Astrocyte (in vitro differentiated cells and primary cell): ENCODE measurements at regions not wholly inside any gene's neighbourhood (a gene's known extent, or its start where the extent isn't known, plus 50 kb on each side); places are given as distances from the start of the nearest gene placed in this dataset.

Experiments
- DNase-seq: peaks from one replicate; pipeline ENCODE4 v3.0.0-alpha.2; 2010; ENCODE audit warnings: low read depth
- FAIRE-seq: peaks from 2 replicates; lab custom pipeline; 2011; peaks lifted over from hg19 to GRCh38; lab: Jason Lieb, UNC
- H2AFZ ChIP-seq: 2 replicates; pipeline ENCODE4 v1.6.0; 2012; ENCODE audit warnings: low read depth, low read length, inconsistent platforms
- H3K27ac ChIP-seq: 2 replicates; pipeline ENCODE4 v1.5.1; 2011; ENCODE audit warnings: low read depth, low read length, inconsistent platforms
- H3K27me3 ChIP-seq: 2 replicates; pipeline ENCODE4 v1.6.0; 2011; ENCODE audit warnings: low read length, inconsistent platforms; ENCODE audit not compliant: insufficient read depth
- H3K36me3 ChIP-seq: 2 replicates; pipeline ENCODE4 v1.5.1; 2011; ENCODE audit warnings: low read length, inconsistent platforms; ENCODE audit not compliant: insufficient read depth
- H3K4me1 ChIP-seq: 2 replicates; pipeline ENCODE4 v1.5.1; 2011; ENCODE audit warnings: low read length, inconsistent platforms; ENCODE audit not compliant: insufficient read depth
- H3K4me2 ChIP-seq: 2 replicates; pipeline ENCODE4 v1.6.0; 2012; ENCODE audit warnings: low read length, inconsistent platforms
- H3K4me3 ChIP-seq: 2 replicates; pipeline ENCODE4 v1.5.1; 2011; ENCODE audit warnings: low read depth, mild to moderate bottlenecking, low read length, inconsistent platforms; ENCODE audit not compliant: insufficient read depth
- H3K79me2 ChIP-seq: 2 replicates; pipeline ENCODE4 v1.6.0; 2012; ENCODE audit warnings: mild to moderate bottlenecking, low read length, inconsistent platforms; ENCODE audit not compliant: insufficient read depth
- H3K9ac ChIP-seq: 2 replicates; pipeline ENCODE4 v1.6.0; 2012; ENCODE audit warnings: mild to moderate bottlenecking, low read length, inconsistent platforms
- H3K9me3 ChIP-seq: 2 replicates; pipeline ENCODE4 v1.5.1; 2012; ENCODE audit warnings: low read depth, mild to moderate bottlenecking, low read length, inconsistent platforms; ENCODE audit not compliant: insufficient read depth
- H4K20me1 ChIP-seq: 2 replicates; pipeline ENCODE4 v1.6.0; 2012; ENCODE audit warnings: low read length, inconsistent platforms; ENCODE audit not compliant: insufficient read depth
- H3K27ac Mint-ChIP-seq: one replicate; pipeline ENCODE4 v1.8.0; 2021; ENCODE audit warnings: mild to moderate bottlenecking, mixed read lengths; ENCODE audit not compliant: unreplicated experiment
- H3K27me3 Mint-ChIP-seq: one replicate; pipeline ENCODE4 v1.8.0; 2021; ENCODE audit warnings: low read depth, mixed read lengths; ENCODE audit not compliant: unreplicated experiment
- H3K36me3 Mint-ChIP-seq: one replicate; pipeline ENCODE4 v1.8.0; 2021; ENCODE audit warnings: low read depth, mixed read lengths; ENCODE audit not compliant: unreplicated experiment
- H3K4me1 Mint-ChIP-seq: one replicate; pipeline ENCODE4 v1.8.0; 2021; ENCODE audit warnings: low read depth, mixed read lengths; ENCODE audit not compliant: unreplicated experiment
- H3K4me3 Mint-ChIP-seq: one replicate; pipeline ENCODE4 v1.8.0; 2021; ENCODE audit warnings: mild to moderate bottlenecking, moderate library complexity, mixed read lengths; ENCODE audit not compliant: unreplicated experiment
- H3K9me3 Mint-ChIP-seq: one replicate; pipeline ENCODE4 v1.8.0; 2021; ENCODE audit warnings: mild to moderate bottlenecking, mixed read lengths; ENCODE audit not compliant: unreplicated experiment
- EZH2 ChIP-seq: IDR thresholded peaks from 2 replicates; pipeline ENCODE4 v1.6.1; 2012; ENCODE audit warnings: mild to moderate bottlenecking, low read length, inconsistent platforms; ENCODE audit not compliant: insufficient read depth
- TF ChIP-seq, protein P1 (sequence below): IDR thresholded peaks from 2 replicates; pipeline ENCODE4 v1.5.1; 2011; ENCODE audit warnings: low read depth, mild to moderate bottlenecking, inconsistent platforms, low read length, moderate library complexity; ENCODE audit not compliant: insufficient read depth

DNA sequence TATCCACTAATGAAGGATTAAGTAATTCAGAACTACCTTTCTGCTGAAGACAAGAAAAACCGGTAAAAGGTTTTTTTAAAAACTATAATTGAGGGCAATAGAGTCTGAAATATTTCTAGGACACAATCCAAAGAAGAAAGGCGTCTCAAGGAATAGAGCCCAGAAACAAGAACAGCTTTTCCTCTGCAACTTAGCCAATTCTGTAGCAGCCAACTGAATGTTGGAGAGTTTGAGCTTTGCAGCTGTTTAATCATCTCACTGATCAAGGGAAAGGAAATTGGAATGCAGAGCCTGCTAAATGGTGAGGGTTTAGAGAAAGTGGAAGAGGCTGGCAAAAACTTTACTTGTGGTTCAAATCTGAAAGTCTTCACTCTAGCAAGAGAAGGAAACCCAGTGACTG lies 818.9 kb downstream of the KCNT2 start:
- Mint-ChIP-seq H3K4me1 (no peaks in the 10 kb centered on the region), H3K27ac (no peak overlapping the region), H3K27me3 (no peaks in the 10 kb centered on the region), H3K4me3 (no peak overlapping the region), H3K9me3 (peaks cover 1% of the 10 kb centered on the region), H3K36me3 (no peaks in the 10 kb centered on the region)
- H3K4me2 ChIP-seq: no peak overlapping the region
- H2AFZ ChIP-seq: no peak overlapping the region
- no peak for TF ChIP-seq EZH2
- TF ChIP-seq, protein P1, sequence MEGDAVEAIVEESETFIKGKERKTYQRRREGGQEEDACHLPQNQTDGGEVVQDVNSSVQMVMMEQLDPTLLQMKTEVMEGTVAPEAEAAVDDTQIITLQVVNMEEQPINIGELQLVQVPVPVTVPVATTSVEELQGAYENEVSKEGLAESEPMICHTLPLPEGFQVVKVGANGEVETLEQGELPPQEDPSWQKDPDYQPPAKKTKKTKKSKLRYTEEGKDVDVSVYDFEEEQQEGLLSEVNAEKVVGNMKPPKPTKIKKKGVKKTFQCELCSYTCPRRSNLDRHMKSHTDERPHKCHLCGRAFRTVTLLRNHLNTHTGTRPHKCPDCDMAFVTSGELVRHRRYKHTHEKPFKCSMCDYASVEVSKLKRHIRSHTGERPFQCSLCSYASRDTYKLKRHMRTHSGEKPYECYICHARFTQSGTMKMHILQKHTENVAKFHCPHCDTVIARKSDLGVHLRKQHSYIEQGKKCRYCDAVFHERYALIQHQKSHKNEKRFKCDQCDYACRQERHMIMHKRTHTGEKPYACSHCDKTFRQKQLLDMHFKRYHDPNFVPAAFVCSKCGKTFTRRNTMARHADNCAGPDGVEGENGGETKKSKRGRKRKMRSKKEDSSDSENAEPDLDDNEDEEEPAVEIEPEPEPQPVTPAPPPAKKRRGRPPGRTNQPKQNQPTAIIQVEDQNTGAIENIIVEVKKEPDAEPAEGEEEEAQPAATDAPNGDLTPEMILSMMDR: no peak
- peaks cover 7% of the 10 kb centered on the region for H3K9me3 ChIP-seq
- H3K4me1 ChIP-seq: no peaks in the 10 kb centered on the region
- DNase-seq (no peak), FAIRE-seq (no peak)
- H3K36me3 ChIP-seq: no peaks in the 10 kb centered on the region
- no peak overlapping the region for H3K27ac ChIP-seq
- H3K79me2 ChIP-seq: no peaks in the 10 kb centered on the region
- no peak overlapping the region for H3K4me3 ChIP-seq
- H3K9ac ChIP-seq: no peak overlapping the region
- H4K20me1 ChIP-seq: no peaks in the 10 kb centered on the region
- no peaks in the 10 kb centered on the region for H3K27me3 ChIP-seq

DNA sequence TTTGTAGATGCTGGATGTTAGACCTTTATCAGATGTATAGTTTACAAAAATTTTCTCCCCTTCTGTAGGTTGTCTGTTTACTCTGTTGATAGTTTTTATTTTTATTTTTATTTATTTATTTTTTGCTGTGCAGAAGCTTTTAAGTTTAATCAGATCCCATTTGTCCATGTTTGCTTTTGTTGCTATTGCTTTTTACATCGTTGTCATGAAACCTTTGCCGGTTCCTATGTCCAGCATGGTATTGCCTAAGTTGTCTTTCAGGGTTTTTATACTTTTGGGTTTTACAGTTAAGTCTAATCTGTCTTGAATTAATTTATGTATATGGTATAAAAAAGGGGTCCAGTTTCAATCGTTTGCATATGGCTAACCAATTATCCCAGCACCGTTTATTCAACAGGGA lies 819.5 kb downstream of the KCNT2 start:
- no peaks in the 10 kb centered on the region for H3K36me3 Mint-ChIP-seq
- Histone ChIP-seq H3K36me3 (no peaks in the 10 kb centered on the region), H3K9me3 (peaks cover 7% of the 10 kb centered on the region), H3K79me2 (no peaks in the 10 kb centered on the region), H2AFZ (no peak overlapping the region), H3K9ac (no peak overlapping the region), H3K4me3 (no peak overlapping the region), H3K4me2 (no peak overlapping the region), H3K4me1 (no peaks in the 10 kb centered on the region), H3K27ac (no peak overlapping the region), H4K20me1 (no peaks in the 10 kb centered on the region), H3K27me3 (no peaks in the 10 kb centered on the region)
- DNase-seq (no peak), FAIRE-seq (no peak)
- no peaks in the 10 kb centered on the region for H3K27me3 Mint-ChIP-seq
- H3K4me1 Mint-ChIP-seq: no peaks in the 10 kb centered on the region
- no peak overlapping the region for H3K27ac Mint-ChIP-seq
- H3K4me3 Mint-ChIP-seq: no peak overlapping the region
- peaks cover 1% of the 10 kb centered on the region for H3K9me3 Mint-ChIP-seq
- TF ChIP-seq EZH2: no peak
- TF ChIP-seq, protein P1: no peak

DNA sequence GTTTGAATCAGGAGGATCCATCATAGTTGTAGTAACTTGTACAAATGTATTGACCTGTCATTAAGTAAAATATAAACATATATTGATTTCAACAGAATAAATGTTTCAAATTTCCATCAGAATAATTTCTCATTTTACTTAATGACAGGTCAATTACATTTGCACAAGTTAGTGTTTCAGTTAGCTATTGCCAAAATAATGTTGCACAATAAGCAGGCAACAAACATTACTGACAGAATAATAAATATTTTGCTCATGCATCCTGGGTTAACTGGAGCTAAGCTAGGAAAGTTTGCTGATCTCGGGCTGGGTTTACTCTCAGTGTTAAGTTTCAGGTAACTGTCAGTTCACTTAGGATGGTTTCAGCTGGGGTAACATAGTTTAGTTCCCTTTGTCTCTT lies 822.4 kb downstream of the KCNT2 start:
- H3K36me3 ChIP-seq: no peaks in the 10 kb centered on the region
- H3K79me2 ChIP-seq: no peaks in the 10 kb centered on the region
- Mint-ChIP-seq H3K36me3 (no peaks in the 10 kb centered on the region), H3K27me3 (no peaks in the 10 kb centered on the region), H3K4me1 (no peaks in the 10 kb centered on the region), H3K9me3 (no peaks in the 10 kb centered on the region), H3K4me3 (no peak overlapping the region), H3K27ac (no peak overlapping the region)
- H2AFZ ChIP-seq: no peak overlapping the region
- H3K4me3 ChIP-seq: no peak overlapping the region
- H3K4me1 ChIP-seq: no peaks in the 10 kb centered on the region
- H4K20me1 ChIP-seq: no peaks in the 10 kb centered on the region
- H3K4me2 ChIP-seq: no peak overlapping the region
- no peak for TF ChIP-seq EZH2
- TF ChIP-seq, protein P1: no peak
- FAIRE-seq (no peak), DNase-seq (no peak)
- H3K9ac ChIP-seq: no peak overlapping the region
- no peaks in the 10 kb centered on the region for H3K27me3 ChIP-seq
- H3K27ac ChIP-seq: no peak overlapping the region
- peaks cover 2% of the 10 kb centered on the region for H3K9me3 ChIP-seq
